Body of pancreas (tissue), 4 donors: ENCODE measurements at regions not wholly inside any gene's neighbourhood (a gene's known extent, or its start where the extent isn't known, plus 50 kb on each side); places are given as distances from the start of the nearest gene placed in this dataset.
A peak's percentile ranks its signal among the peaks of the same experiment; 100 is the strongest.

Experiments
- ATAC-seq: fragments of 150-250 bp; one replicate; pipeline ENCODE4 v1.9.1; 2016
- DNase-seq, 4 donors: peaks; one replicate each; pipeline ENCODE4 v3.0.0-alpha.2; 2019
- H3K27ac ChIP-seq, 4 donors: fragments of 200-600 bp; sonication (generic); 1 replicate in 3 of 4; 2 replicates in 1 of 4; pipeline versions ENCODE4 v1.5.1 to v1.6.1; 2016 to 2019; ENCODE audit warnings: mild to moderate bottlenecking in 1 of 4, mixed read lengths in 1 of 4, moderate library complexity in 1 of 4
- H3K27me3 ChIP-seq, 2 donors: fragments of 200-600 bp; sonication (generic); one replicate each; pipeline ENCODE4 v1.6.0; 2016; ENCODE audit warnings: mild to moderate bottlenecking in 1 of 2
- H3K36me3 ChIP-seq, 2 donors: fragments of 200-600 bp; sonication (generic); replicated peaks in 1 of 2; 2 replicates each; pipeline ENCODE4 v1.5.1; 2016; ENCODE audit warnings: low read depth in 2 of 2; ENCODE audit not compliant: insufficient read depth in 1 of 2
- H3K4me1 ChIP-seq: fragments of 200-600 bp; sonication (generic); one replicate; pipeline ENCODE4 v1.6.0; 2016
- H3K4me3 ChIP-seq, 2 donors: fragments of 200-600 bp; sonication (generic); 1 replicate in 1 of 2; 2 replicates in 1 of 2; pipeline ENCODE4 v1.5.1; 2016 to 2019
- H3K9me3 ChIP-seq, 3 donors: fragments of 200-600 bp; sonication (generic); 1 replicate in 2 of 3; 2 replicates in 1 of 3; pipeline ENCODE4 v1.5.1; 2016
- CTCF ChIP-seq, 7 experiments: fragments of 450-650 bp in 4 of 7; fragments of 200-600 bp in 3 of 7; sonication (generic) in 3 of 7; IDR thresholded peaks; one replicate each; pipeline ENCODE4 v1.5.1; 2016 to 2019; ENCODE audit warnings: antibody characterized with exemption in 7 of 7
- POLR2A ChIP-seq, 3 donors: fragments of 450-650 bp; IDR thresholded peaks; one replicate each; pipeline ENCODE4 v1.6.1; 2016; ENCODE audit warnings: antibody characterized with exemption in 3 of 3, mild to moderate bottlenecking in 2 of 3
- WGBS, 2 donors: methylation state at CpG; one replicate each; pipeline ENCODE4 v1.1.5; 2017; 5-methylcytosine and 5-hydroxymethylcytosine counted together
- intact Hi-C: fragments of 100-400 bp; cut with DNase I; formaldehyde crosslinking; loops from one replicate; pipeline ENCODE4 v1.15.1; 2023

- Histone ChIP-seq H3K4me3 (no peak overlapping the region), H3K9me3 (no peaks in the 10 kb centered on the region), H3K27me3 (no peaks in the 10 kb centered on the region), H3K27ac (no peak overlapping the region), H3K36me3 (no peaks in the 10 kb centered on the region), H3K4me1 (peaks cover 36% of the 10 kb centered on the region)
- 87 to 92% methylated on average over 18 of the region's 18 CpGs for WGBS, 2 donors
- TF ChIP-seq POLR2A (IDR thresholded peaks at IDR 0.05) = no peak
- TF ChIP-seq CTCF (IDR thresholded peaks at IDR 0.05) = no peak
- intact Hi-C loops = no loop called here
- DNase-seq (peak in 2 of 4 donors; percentile 29 to 57), ATAC-seq (no peak)
Observed at GRCh38 chr6:108737594-108738546, 110.4 kb upstream of the ARMC2 start.

GRCh38 chr6:108738684-108739416 lies 109.4 kb upstream of the ARMC2 start:
- no peaks in the 10 kb centered on the region for H3K36me3 ChIP-seq
- no peak for DNase-seq
- H3K9me3 ChIP-seq = no peaks in the 10 kb centered on the region
- no peak for ATAC-seq
- no peak overlapping the region for H3K4me3 ChIP-seq
- intact Hi-C loops = no loop called here
- TF ChIP-seq CTCF (IDR thresholded peaks at IDR 0.05) (no peak), POLR2A (IDR thresholded peaks at IDR 0.05) (no peak)
- peaks cover 44% of the 10 kb centered on the region for H3K4me1 ChIP-seq
- peak overlapping the region; percentile 48 to 71 (median 60) for H3K27ac ChIP-seq
- 83 to 86% methylated on average over 16 of the region's 16 CpGs for WGBS, 2 donors
- H3K27me3 ChIP-seq = no peaks in the 10 kb centered on the region

- WGBS, 2 donors = 9 to 25% methylated on average over 10 of the region's 10 CpGs
- Histone ChIP-seq H3K4me3 (no peak overlapping the region), H3K9me3 (no peaks in the 10 kb centered on the region), H3K27ac (peak overlapping the region; percentile 48 to 71 (median 60)), H3K27me3 (no peaks in the 10 kb centered on the region), H3K36me3 (no peaks in the 10 kb centered on the region), H3K4me1 (peaks cover 52% of the 10 kb centered on the region)
- ATAC-seq = peak; percentile 54
- DNase-seq = peak; percentile 38 to 60 (median 50)
- intact Hi-C loops = no loop called here
- TF ChIP-seq POLR2A (IDR thresholded peaks at IDR 0.05) = no peak
- no peak for TF ChIP-seq CTCF (IDR thresholded peaks at IDR 0.05)
Observed at GRCh38 chr6:108739496-108740330, 108.5 kb upstream of the ARMC2 start.

- H3K27me3 ChIP-seq = no peaks in the 10 kb centered on the region
- DNase-seq (no peak), ATAC-seq (no peak)
- TF ChIP-seq POLR2A (IDR thresholded peaks at IDR 0.05) = no peak
- no peak for TF ChIP-seq CTCF (IDR thresholded peaks at IDR 0.05)
- H3K36me3 ChIP-seq = no peaks in the 10 kb centered on the region
- H3K4me3 ChIP-seq = no peak overlapping the region
- intact Hi-C loops = no loop called here
- H3K4me1 ChIP-seq = peaks cover 63% of the 10 kb centered on the region
- H3K27ac ChIP-seq = no peak overlapping the region
- WGBS, 2 donors = 85 to 87% methylated on average over 9 of the region's 9 CpGs
- no peaks in the 10 kb centered on the region for H3K9me3 ChIP-seq
Observed at GRCh38 chr6:108741331-108741989, 106.8 kb upstream of the ARMC2 start.
